ENCODE measurements at regions not wholly inside any gene's neighbourhood (a gene's known extent, or its start where the extent isn't known, plus 50 kb on each side); places are given as distances from the start of the nearest gene placed in this dataset.
"Not testable (repeated sequence)": the region's sequence is repeated elsewhere in the genome, so short reads cannot be mapped to it uniquely, and the experiment has no call there.

DNA sequence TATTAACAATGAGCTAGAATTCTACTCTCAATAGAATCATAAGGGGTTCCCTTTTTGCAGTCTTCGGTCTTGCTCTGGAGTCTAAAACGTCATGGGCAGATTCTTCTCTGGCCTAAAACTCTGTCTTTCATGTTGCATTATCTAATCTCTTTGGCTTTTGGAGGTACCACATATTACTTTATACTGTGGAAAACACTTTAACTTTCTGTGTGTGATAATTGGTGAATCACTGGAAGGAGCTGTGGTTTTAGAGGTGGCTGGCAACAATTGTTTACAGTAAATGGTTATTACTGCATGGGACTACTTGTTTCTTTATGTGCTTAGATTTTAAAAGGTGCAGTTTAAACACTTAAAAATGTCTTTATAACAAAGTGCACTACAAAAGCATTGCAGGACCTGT, 414.3 kb downstream of the TMEM135 start:
- H3K9me3 Mint-ChIP-seq; H3K9me3 ChIP-seq (ENCODE audit: control insufficient read depth in 2 of 2, low read length in 2 of 2); DNase-seq; H3K4me3 ChIP-seq (ENCODE audit: low read depth, low read length); H3K27ac ChIP-seq (ENCODE audit: insufficient read depth, low read length, poor library complexity, severe bottlenecking); ATAC-seq (ENCODE audit: low read depth in 2 of 2); H3K4me3 Mint-ChIP-seq; H3K27me3 Mint-ChIP-seq; H3K4me1 Mint-ChIP-seq; H3K27ac Mint-ChIP-seq; H3K27me3 ChIP-seq (ENCODE audit: control insufficient read depth, insufficient read depth, low read length); H3K36me3 ChIP-seq (ENCODE audit: control insufficient read depth, insufficient read depth, low read length); H3K4me1 ChIP-seq (ENCODE audit: control insufficient read depth, insufficient read depth, low read length, poor library complexity, severe bottlenecking); H3K36me3 Mint-ChIP-seq: not testable (repeated sequence)

DNA sequence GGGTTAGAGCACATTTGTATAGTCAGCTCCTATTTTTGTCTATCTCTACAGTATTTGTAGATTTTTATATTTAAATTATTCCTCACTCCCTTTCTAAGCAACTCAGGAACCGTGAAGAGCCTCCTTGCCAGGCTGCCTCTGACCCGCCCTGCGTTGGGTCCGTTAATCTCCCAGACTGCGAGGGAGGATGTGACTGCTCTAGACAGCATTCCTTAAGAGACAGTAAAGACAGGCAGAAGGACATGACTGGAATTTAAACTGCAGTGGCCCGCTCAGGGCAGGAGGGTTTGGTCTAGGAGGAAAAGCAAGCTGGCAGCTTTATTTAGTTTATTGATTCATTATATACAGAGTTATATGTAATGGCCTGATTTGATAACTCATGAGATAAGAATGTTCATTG, 413.7 kb downstream of the TMEM135 start:
- H3K36me3 Mint-ChIP-seq: no peaks in the 10 kb centered on the region
- no peaks in the 10 kb centered on the region for H3K4me1 ChIP-seq (ENCODE audit: control insufficient read depth, insufficient read depth, low read length, poor library complexity, severe bottlenecking)
- H3K27ac ChIP-seq (ENCODE audit: insufficient read depth, low read length, poor library complexity, severe bottlenecking): no peak overlapping the region
- no peak overlapping the region for H3K27ac Mint-ChIP-seq
- H3K9me3 Mint-ChIP-seq: no peaks in the 10 kb centered on the region
- H3K4me3 ChIP-seq (ENCODE audit: low read depth, low read length): no peak overlapping the region
- no peaks in the 10 kb centered on the region for H3K27me3 Mint-ChIP-seq
- H3K9me3 ChIP-seq (ENCODE audit: control insufficient read depth in 2 of 2, low read length in 2 of 2): no peaks in the 10 kb centered on the region
- DNase-seq (no peak), ATAC-seq (ENCODE audit: low read depth in 2 of 2) (no peak)
- no peaks in the 10 kb centered on the region for H3K4me1 Mint-ChIP-seq
- no peaks in the 10 kb centered on the region for H3K36me3 ChIP-seq (ENCODE audit: control insufficient read depth, insufficient read depth, low read length)
- H3K4me3 Mint-ChIP-seq: no peak overlapping the region
- H3K27me3 ChIP-seq (ENCODE audit: control insufficient read depth, insufficient read depth, low read length): no peaks in the 10 kb centered on the region

DNA sequence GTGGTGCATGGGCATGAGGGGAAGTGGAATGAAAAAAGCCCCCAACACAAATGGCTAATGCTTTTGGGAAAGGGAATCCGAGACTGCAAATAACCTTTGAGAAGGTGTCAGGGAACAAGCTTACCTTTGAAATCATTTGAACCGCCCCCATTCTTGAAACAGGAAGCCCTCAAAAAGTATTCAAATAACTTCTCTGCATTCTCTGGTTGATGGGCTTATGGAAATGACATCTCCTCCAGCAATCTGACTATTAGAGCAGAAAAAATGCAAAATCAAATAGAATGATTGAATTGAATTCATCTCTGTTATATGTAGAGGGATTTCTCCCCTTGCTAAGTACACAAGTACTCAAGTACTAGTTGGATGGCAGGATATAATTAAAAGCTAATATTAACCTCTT, 409.9 kb downstream of the TMEM135 start:
- H3K27me3 ChIP-seq (ENCODE audit: control insufficient read depth, insufficient read depth, low read length): peaks cover 5% of the 10 kb centered on the region
- peaks cover 4% of the 10 kb centered on the region for H3K27me3 Mint-ChIP-seq
- no peak for ATAC-seq (ENCODE audit: low read depth in 2 of 2)
- no peak for DNase-seq
- H3K9me3 ChIP-seq (ENCODE audit: control insufficient read depth in 2 of 2, low read length in 2 of 2): no peaks in the 10 kb centered on the region
- no peaks in the 10 kb centered on the region for H3K36me3 ChIP-seq (ENCODE audit: control insufficient read depth, insufficient read depth, low read length)
- no peak overlapping the region for H3K27ac Mint-ChIP-seq
- no peaks in the 10 kb centered on the region for H3K9me3 Mint-ChIP-seq
- H3K4me3 Mint-ChIP-seq: no peak overlapping the region
- no peak overlapping the region for H3K27ac ChIP-seq (ENCODE audit: insufficient read depth, low read length, poor library complexity, severe bottlenecking)
- H3K4me3 ChIP-seq (ENCODE audit: low read depth, low read length): no peak overlapping the region
- H3K36me3 Mint-ChIP-seq: no peaks in the 10 kb centered on the region
- no peaks in the 10 kb centered on the region for H3K4me1 ChIP-seq (ENCODE audit: control insufficient read depth, insufficient read depth, low read length, poor library complexity, severe bottlenecking)
- H3K4me1 Mint-ChIP-seq: no peaks in the 10 kb centered on the region

DNA sequence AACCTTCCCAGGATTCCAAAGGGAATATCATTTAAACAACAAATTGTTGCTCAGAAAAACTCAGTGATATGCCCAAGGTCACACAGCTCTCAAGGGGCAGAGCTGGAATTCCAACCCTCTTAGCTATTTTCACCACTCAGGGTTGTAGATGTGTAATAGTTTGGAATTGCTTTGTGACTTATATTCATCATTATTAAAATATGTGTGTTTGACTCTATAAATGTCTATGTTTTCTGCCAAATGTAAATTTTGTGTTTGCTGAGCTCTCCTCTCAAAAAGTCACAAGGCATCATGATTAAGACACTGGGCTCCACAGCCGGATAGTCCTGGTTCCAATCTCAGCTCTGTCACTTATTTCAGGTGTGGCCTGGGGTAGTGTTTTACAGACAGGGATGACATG, 407.3 kb downstream of the TMEM135 start:
- Mint-ChIP-seq H3K27me3 (peaks cover 8% of the 10 kb centered on the region), H3K9me3 (no peaks in the 10 kb centered on the region), H3K4me1 (no peaks in the 10 kb centered on the region), H3K27ac (no peak overlapping the region), H3K36me3 (no peaks in the 10 kb centered on the region), H3K4me3 (no peak overlapping the region)
- H3K9me3 ChIP-seq (ENCODE audit: control insufficient read depth in 2 of 2, low read length in 2 of 2): no peaks in the 10 kb centered on the region
- ATAC-seq (ENCODE audit: low read depth in 2 of 2) (no peak), DNase-seq (no peak)
- no peaks in the 10 kb centered on the region for H3K36me3 ChIP-seq (ENCODE audit: control insufficient read depth, insufficient read depth, low read length)
- H3K27ac ChIP-seq (ENCODE audit: insufficient read depth, low read length, poor library complexity, severe bottlenecking): no peak overlapping the region
- no peaks in the 10 kb centered on the region for H3K4me1 ChIP-seq (ENCODE audit: control insufficient read depth, insufficient read depth, low read length, poor library complexity, severe bottlenecking)
- peaks cover 6% of the 10 kb centered on the region for H3K27me3 ChIP-seq (ENCODE audit: control insufficient read depth, insufficient read depth, low read length)
- no peak overlapping the region for H3K4me3 ChIP-seq (ENCODE audit: low read depth, low read length)

DNA sequence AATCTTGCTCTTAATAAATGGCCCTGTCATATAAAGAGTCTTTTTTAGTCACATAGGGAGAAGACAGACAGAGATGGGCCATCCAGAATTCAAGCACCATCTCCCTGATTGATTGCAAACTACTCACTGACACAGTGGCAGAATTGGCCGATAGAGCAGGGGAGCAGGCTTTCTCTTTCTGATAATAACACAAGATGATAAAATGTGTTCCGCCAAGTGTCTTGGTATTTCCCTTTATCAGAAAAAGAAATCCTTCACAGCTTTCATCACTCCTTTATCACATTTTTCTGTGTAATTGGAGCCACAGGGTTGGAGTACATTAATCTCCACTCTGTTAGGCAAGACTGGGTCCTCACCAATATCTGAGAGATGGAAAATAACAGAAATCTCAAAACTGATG, 406.0 kb downstream of the TMEM135 start:
- H3K27ac Mint-ChIP-seq: no peak overlapping the region
- Histone ChIP-seq H3K27me3 (ENCODE audit: control insufficient read depth, insufficient read depth, low read length) (peaks cover 6% of the 10 kb centered on the region), H3K4me3 (ENCODE audit: low read depth, low read length) (no peak overlapping the region), H3K27ac (ENCODE audit: insufficient read depth, low read length, poor library complexity, severe bottlenecking) (no peak overlapping the region), H3K36me3 (ENCODE audit: control insufficient read depth, insufficient read depth, low read length) (no peaks in the 10 kb centered on the region), H3K4me1 (ENCODE audit: control insufficient read depth, insufficient read depth, low read length, poor library complexity, severe bottlenecking) (no peaks in the 10 kb centered on the region), H3K9me3 (ENCODE audit: control insufficient read depth in 2 of 2, low read length in 2 of 2) (no peaks in the 10 kb centered on the region)
- peaks cover 8% of the 10 kb centered on the region for H3K27me3 Mint-ChIP-seq
- ATAC-seq (ENCODE audit: low read depth in 2 of 2) (no peak), DNase-seq (no peak)
- no peaks in the 10 kb centered on the region for H3K36me3 Mint-ChIP-seq
- no peaks in the 10 kb centered on the region for H3K9me3 Mint-ChIP-seq
- no peak overlapping the region for H3K4me3 Mint-ChIP-seq
- no peaks in the 10 kb centered on the region for H3K4me1 Mint-ChIP-seq

DNA sequence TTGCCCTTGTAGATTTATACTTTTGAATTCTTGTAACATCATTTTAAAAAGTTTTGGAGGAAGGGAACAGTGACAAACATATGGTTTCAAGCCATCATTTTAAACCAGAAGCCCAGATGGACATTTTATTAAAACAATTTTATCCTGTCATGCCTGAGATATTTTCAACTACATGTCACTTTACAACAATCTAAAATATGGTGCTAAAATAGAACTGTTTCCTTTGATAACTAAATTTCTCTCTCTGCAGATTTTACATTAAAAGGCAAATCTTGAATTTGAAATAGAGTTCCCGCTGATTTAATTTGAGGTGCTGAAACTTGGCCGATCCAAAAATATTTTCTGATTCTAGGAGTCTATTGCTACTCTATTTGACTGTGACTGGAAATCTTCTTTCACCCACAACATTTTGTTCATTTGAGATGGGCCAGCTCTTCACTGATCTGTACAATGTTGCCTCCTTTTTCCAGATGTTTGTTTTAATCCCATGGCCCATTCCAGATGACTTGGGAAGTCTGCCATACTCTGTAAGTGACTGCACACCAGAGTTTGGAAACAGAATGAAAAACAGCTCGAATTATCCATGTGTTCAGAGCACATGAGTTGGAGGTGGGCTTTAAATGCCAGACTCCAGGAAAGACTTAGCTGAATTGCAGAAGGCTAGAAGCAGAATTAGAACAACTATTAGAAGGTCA, 402.5 kb downstream of the TMEM135 start:
- no peak for DNase-seq
- peaks cover 0 to 3% (median 0%) of the 10 kb centered on the region in 7 donors for H3K9me3 Mint-ChIP-seq
- H3K27ac Mint-ChIP-seq: no peak overlapping the region
- peaks cover 4% of the 10 kb centered on the region for H3K27me3 Mint-ChIP-seq
- Histone ChIP-seq H3K36me3 (ENCODE audit: control insufficient read depth, insufficient read depth, low read length) (no peaks in the 10 kb centered on the region), H3K27me3 (ENCODE audit: control insufficient read depth, insufficient read depth, low read length) (peaks cover 6% of the 10 kb centered on the region), H3K4me3 (ENCODE audit: low read depth, low read length) (no peak overlapping the region), H3K9me3 (ENCODE audit: control insufficient read depth in 2 of 2, low read length in 2 of 2) (no peaks in the 10 kb centered on the region), H3K27ac (ENCODE audit: insufficient read depth, low read length, poor library complexity, severe bottlenecking) (no peak overlapping the region), H3K4me1 (ENCODE audit: control insufficient read depth, insufficient read depth, low read length, poor library complexity, severe bottlenecking) (no peaks in the 10 kb centered on the region)
- no peaks in the 10 kb centered on the region for H3K4me1 Mint-ChIP-seq
- H3K4me3 Mint-ChIP-seq: no peak overlapping the region
- no peaks in the 10 kb centered on the region for H3K36me3 Mint-ChIP-seq
- ATAC-seq (ENCODE audit: low read depth in 2 of 2): no peak

DNA sequence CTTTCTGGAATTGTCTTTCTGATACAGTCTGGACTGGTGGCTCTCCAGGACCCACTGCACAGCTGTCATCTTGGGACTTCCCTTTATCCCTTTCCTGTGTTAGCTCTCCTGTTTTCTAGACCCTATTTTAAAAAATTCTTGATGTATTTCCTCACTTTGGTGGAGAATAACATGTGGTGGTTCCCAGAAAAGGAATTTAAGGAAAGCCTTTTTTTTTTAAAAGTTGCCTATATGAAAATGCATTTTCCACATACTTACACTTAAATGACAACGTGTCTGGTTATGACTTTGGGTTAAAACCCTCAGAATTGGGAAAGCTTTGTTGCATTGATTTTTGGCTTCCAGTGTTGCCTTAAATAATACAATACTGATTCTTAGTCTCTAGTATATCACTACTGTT, 400.7 kb downstream of the TMEM135 start:
- H3K36me3 ChIP-seq (ENCODE audit: control insufficient read depth, insufficient read depth, low read length): no peaks in the 10 kb centered on the region
- no peak overlapping the region for H3K4me3 ChIP-seq (ENCODE audit: low read depth, low read length)
- H3K9me3 ChIP-seq (ENCODE audit: control insufficient read depth in 2 of 2, low read length in 2 of 2): no peaks in the 10 kb centered on the region
- H3K36me3 Mint-ChIP-seq: no peaks in the 10 kb centered on the region
- no peak overlapping the region for H3K27ac Mint-ChIP-seq
- peaks cover 4% of the 10 kb centered on the region for H3K27me3 ChIP-seq (ENCODE audit: control insufficient read depth, insufficient read depth, low read length)
- no peak overlapping the region for H3K4me3 Mint-ChIP-seq
- no peaks in the 10 kb centered on the region for H3K4me1 ChIP-seq (ENCODE audit: control insufficient read depth, insufficient read depth, low read length, poor library complexity, severe bottlenecking)
- H3K4me1 Mint-ChIP-seq: no peaks in the 10 kb centered on the region
- DNase-seq (no peak), ATAC-seq (ENCODE audit: low read depth in 2 of 2) (no peak)
- H3K9me3 Mint-ChIP-seq: peaks cover 0 to 3% (median 0%) of the 10 kb centered on the region in 7 donors
- peaks cover 4% of the 10 kb centered on the region for H3K27me3 Mint-ChIP-seq
- H3K27ac ChIP-seq (ENCODE audit: insufficient read depth, low read length, poor library complexity, severe bottlenecking): no peak overlapping the region

DNA sequence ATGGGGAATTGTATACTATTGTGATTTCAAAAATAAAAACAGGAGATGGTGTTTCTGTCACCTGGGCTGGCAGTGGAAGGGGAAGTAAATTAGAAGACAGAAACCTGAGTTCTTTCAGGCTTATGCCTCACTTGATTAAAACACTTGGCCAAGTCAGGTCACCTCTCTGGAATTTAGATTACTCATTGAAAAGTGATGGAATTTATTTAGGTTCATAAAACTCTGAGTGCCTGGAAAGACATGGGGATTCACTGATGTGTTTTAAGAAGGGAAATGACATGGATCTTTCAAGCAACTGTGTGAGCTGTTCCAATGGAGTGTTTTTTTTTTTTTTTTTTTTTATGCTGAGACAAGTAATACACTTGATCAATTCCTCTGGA, 400.1 kb downstream of the TMEM135 start:
- no peaks in the 10 kb centered on the region for H3K4me1 Mint-ChIP-seq
- Histone ChIP-seq H3K9me3 (ENCODE audit: control insufficient read depth in 2 of 2, low read length in 2 of 2) (no peaks in the 10 kb centered on the region), H3K36me3 (ENCODE audit: control insufficient read depth, insufficient read depth, low read length) (no peaks in the 10 kb centered on the region), H3K4me3 (ENCODE audit: low read depth, low read length) (no peak overlapping the region), H3K27me3 (ENCODE audit: control insufficient read depth, insufficient read depth, low read length) (peaks cover 3% of the 10 kb centered on the region), H3K27ac (ENCODE audit: insufficient read depth, low read length, poor library complexity, severe bottlenecking) (no peak overlapping the region), H3K4me1 (ENCODE audit: control insufficient read depth, insufficient read depth, low read length, poor library complexity, severe bottlenecking) (no peaks in the 10 kb centered on the region)
- DNase-seq (no peak), ATAC-seq (ENCODE audit: low read depth in 2 of 2) (no peak)
- H3K27me3 Mint-ChIP-seq: peaks cover 4% of the 10 kb centered on the region
- H3K4me3 Mint-ChIP-seq: no peak overlapping the region
- peaks cover 0 to 3% (median 0%) of the 10 kb centered on the region in 7 donors for H3K9me3 Mint-ChIP-seq
- H3K36me3 Mint-ChIP-seq: no peaks in the 10 kb centered on the region
- no peak overlapping the region for H3K27ac Mint-ChIP-seq

All from CD4-positive, CD25-positive, alpha-beta regulatory T cell (primary cell).